ENCODE measurements at regions not wholly inside any gene's neighbourhood (a gene's known extent, or its start where the extent isn't known, plus 50 kb on each side); places are given as distances from the start of the nearest gene placed in this dataset.

GRCh38 chr7:33769930-33770329 is 135.4 kb upstream of the BMPER start:
- H3K27ac ChIP-seq, result no peak overlapping the region
- H3K27me3 ChIP-seq, result no peaks in the 10 kb centered on the region
- intact Hi-C loops (cut with DNase I), result no loop called here
- no peaks in the 10 kb centered on the region for H3K9me3 ChIP-seq
- peaks cover 5 to 10% of the 10 kb centered on the region in 2 donors for H3K4me1 ChIP-seq
- H3K36me3 ChIP-seq, result no peaks in the 10 kb centered on the region
- ATAC-seq, result peak; percentile 43
- no peak for TF ChIP-seq CTCF (IDR thresholded peaks at IDR 0.05)
- no peak for DNase-seq
- H3K4me3 ChIP-seq, result no peak overlapping the region

- Histone ChIP-seq H3K36me3 (no peaks in the 10 kb centered on the region), H3K9me3 (no peaks in the 10 kb centered on the region), H3K27me3 (no peaks in the 10 kb centered on the region), H3K4me3 (no peak overlapping the region), H3K4me1 (peaks cover 5 to 10% of the 10 kb centered on the region in 2 donors), H3K27ac (no peak overlapping the region)
- TF ChIP-seq CTCF (IDR thresholded peaks at IDR 0.05), result no peak
- intact Hi-C loops (cut with DNase I), result no loop called here
- ATAC-seq (no peak), DNase-seq (no peak)
Measured at GRCh38 chr7:33770576-33770975, 134.8 kb upstream of the BMPER start.

GRCh38 chr7:33771422-33771821 is 133.9 kb upstream of the BMPER start:
- Histone ChIP-seq H3K4me3 (no peak overlapping the region), H3K4me1 (peaks cover 4 to 5% of the 10 kb centered on the region in 2 donors), H3K27ac (no peak overlapping the region), H3K27me3 (no peaks in the 10 kb centered on the region), H3K9me3 (no peaks in the 10 kb centered on the region), H3K36me3 (no peaks in the 10 kb centered on the region)
- intact Hi-C loops (cut with DNase I), result no loop called here
- ATAC-seq (peak; percentile 63), DNase-seq (no peak)
- no peak for TF ChIP-seq CTCF (IDR thresholded peaks at IDR 0.05)

- DNase-seq (no peak), ATAC-seq (no peak)
- Histone ChIP-seq H3K27ac (no peak overlapping the region), H3K4me1 (peaks cover 0 to 5% of the 10 kb centered on the region in 2 donors), H3K9me3 (no peaks in the 10 kb centered on the region), H3K4me3 (no peak overlapping the region), H3K27me3 (no peaks in the 10 kb centered on the region), H3K36me3 (no peaks in the 10 kb centered on the region)
- intact Hi-C loops (cut with DNase I), result no loop called here
- TF ChIP-seq CTCF (IDR thresholded peaks at IDR 0.05), result no peak
Measured at GRCh38 chr7:33773053-33773452, 132.3 kb upstream of the BMPER start.

GRCh38 chr7:33774762-33775523 is 130.4 kb upstream of the BMPER start:
- Histone ChIP-seq H3K4me3 (no peak overlapping the region), H3K4me1 (peaks cover 0 to 5% of the 10 kb centered on the region in 2 donors), H3K27me3 (no peaks in the 10 kb centered on the region), H3K27ac (peak overlapping the region in 1 of 2 donors; percentile 15), H3K36me3 (no peaks in the 10 kb centered on the region), H3K9me3 (no peaks in the 10 kb centered on the region)
- intact Hi-C loops (cut with DNase I), result no loop called here
- no peak for TF ChIP-seq CTCF (IDR thresholded peaks at IDR 0.05)
- DNase-seq (peak in 3 of 4 donors; percentile 37 to 80 (median 54)), ATAC-seq (peak; percentile 57)
